NCI-H748 (cell line): ENCODE measurements at regions not wholly inside any gene's neighbourhood (a gene's known extent, or its start where the extent isn't known, plus 50 kb on each side); places are given as distances from the start of the nearest gene placed in this dataset.

Experiments used
- DNase-seq: peaks from one replicate; lab custom pipeline; 2025; ENCODE audit not compliant: unreplicated experiment; lab: John Stamatoyannopoulos, UW

DNA sequence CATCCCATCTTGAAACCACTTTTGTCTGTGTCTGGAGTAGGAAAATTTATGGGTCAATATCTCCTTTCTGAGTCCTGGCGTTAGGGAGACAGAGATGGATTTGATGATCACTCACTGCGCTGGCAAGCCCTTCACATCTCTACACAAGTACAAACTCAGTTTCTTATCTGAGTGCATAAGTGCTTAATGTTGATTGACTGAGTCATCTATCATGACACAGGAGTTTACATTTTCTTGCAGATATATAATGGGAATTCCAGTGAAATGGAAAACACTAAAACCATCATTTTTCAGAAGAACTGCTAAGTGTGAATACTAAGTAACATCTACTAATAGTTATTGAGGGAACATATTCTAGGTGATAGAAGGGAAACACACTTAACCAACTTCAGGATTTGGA lies 763.9 kb upstream of the COBL start:
- DNase-seq = no peak

DNA sequence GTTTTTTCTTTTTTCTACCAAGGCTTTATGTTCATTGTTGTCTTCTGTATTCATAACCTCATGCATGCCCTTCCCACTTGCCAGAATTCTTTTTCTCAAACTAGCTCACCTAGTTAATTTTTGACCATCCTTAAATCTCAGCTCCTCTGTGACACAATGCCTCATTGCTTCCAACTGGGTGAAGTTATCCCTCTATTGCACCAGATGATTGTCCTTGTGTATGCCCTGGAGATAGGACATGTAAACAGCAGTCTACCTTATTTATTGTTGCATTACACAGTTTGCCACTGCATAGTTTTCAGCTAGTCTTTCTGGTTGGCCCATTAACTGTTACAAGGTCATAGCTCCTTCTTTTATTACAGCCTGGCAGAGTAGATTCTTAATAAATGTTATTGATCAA lies 763.1 kb upstream of the COBL start:
- no peak for DNase-seq

DNA sequence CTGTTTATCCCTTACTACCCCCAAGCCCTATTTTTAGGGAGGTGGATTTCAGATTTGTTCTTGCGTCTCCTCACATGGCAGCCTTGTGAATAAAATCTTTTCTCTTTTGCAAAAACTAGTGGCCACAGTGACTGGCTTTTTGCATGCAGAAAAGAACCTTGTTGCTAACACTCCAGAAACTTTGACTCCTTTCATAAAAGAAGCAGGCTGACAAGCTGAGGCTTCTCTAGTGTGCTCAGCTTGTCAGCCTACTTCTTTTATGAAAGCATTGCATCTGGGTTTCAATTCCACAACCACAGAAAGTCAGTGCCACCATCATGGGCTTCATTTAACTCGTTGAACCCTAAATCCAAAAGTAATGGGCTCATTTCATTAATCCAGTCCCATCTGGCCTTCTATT lies 761.0 kb upstream of the COBL start:
- no peak for DNase-seq

DNA sequence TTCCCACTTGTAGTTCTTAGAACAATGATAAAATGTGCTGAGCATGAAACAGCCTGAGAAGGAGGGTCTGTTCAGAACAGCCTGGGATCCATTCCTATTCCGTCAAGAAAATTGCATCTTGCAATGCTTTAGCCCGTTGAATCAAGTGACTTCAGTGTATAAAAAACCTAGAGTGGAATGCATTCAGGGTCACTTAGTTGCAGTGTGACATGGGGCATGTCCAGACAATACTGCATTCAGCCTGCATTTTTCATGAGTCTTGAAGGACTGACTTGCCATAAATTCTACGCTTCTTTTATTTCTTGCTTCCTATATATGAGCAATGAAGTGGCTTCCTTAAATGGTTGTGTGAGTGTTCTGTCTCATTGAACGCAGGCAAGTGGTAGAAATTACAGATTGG lies 758.3 kb upstream of the COBL start:
- no peak for DNase-seq

DNA sequence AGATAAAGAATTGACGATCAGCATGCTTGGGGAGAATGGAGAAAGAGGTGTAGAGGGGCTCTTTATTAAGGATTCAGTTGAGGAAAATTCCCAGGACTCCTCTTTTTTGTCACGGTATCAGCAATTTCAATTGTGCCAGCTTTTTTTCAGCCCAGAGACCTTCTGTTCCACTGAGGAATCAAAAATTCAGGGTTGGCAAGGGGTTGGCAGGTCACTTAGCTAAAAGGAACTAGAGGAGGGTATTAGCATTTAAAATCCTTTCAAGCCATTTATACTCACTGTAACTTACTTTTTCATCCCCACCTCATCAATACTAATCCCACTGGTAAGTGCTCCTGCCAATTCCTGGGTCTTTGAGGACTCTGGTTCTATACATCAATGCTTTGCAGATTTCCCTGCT lies 757.5 kb upstream of the COBL start:
- no peak for DNase-seq

DNA sequence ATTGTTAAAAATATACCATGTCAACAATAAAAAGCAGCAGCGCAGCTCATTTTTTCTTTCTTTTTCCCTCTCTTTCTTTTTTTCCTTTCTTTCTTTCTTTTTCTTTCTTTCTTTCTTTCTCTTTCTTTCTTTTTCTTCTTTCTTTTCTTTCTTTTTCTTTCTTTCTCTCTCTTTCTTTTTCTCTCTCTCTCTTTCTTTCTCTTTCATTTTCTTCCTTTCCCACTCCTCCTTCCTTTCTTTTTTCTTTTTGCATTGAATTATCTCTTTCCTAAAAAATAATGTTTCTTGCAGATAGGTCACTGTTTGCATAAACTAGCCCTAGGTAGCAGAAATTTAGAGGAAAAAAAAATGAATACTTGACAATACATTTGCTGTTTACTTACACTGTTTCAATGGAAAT lies 755.1 kb upstream of the COBL start:
- no peak for DNase-seq

DNA sequence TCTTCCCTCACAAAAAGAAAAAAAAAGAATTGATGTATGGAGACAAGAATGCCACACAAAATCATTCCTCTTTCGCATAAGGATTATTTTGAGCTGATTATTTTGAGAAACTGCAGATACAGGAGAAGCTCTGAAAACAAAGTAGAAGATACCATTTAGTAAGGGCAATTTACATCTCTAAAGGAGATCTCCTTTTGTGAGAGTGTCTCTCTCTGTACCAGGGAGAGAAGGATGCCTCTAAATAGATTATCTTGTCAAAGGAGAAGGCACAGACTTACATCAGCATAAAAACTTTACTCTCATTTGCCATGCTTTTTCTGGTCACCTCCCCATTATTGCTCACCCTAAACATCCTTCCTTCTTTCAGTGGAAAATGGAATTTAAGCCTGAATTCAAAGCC lies 747.9 kb upstream of the COBL start:
- no peak for DNase-seq

DNA sequence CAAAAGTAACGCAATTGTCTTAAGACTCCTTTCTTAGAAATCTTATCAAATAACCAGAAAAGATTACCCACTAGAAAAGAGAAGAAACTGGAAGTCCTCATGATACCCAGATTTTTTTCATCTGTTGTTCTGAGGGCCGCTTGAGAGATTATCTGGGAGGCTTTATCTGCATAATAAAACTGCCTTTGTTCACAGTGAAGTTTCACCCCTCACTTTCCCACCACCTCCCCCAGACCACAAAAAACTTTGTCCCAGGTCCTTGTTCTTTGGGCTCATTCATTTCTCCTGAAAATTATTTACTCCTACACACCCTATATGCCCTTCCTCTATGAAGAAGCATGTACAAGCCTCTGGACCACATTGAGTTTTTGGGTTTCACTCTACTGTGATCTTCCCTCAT lies 745.1 kb upstream of the COBL start:
- DNase-seq = no peak

DNA sequence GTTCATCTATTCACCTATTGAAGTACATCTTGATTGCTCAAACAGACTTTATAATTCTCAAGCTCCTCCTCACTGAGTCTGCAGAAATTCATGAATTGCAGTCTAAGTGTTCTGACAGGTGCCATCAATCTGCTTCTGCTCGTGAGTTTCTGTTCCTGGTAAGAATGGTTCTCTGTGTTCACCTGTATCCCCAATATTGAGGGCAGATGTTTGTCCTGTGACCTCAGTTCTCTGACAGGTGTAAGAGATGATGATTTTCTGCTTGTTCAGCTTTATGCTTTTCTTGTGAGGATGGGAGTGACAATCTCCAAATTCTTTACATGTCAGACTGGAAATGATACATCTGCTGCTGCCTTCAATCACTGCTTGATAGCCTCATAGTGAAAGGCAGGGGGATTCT lies 736.9 kb upstream of the COBL start:
- DNase-seq = no peak

DNA sequence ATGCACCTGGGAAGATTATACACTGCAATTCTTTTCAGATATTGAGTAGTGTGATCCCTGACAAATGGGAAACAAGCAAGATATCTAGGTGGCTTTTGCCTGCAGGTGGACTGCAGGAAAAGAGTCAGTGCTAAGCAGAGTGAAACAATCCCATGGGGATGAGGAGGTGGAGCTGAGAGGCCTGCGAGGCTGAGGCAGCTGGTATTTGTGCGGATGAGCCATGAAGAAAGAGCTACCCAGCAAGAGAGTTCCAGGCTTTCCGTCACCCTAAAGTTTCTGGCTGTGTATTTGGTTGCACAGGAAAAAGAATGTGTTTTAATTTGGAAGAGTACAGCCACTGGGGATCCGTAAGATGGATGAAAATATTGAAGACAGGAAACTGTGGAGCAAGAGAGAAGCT lies 714.1 kb upstream of the COBL start:
- no peak for DNase-seq

DNA sequence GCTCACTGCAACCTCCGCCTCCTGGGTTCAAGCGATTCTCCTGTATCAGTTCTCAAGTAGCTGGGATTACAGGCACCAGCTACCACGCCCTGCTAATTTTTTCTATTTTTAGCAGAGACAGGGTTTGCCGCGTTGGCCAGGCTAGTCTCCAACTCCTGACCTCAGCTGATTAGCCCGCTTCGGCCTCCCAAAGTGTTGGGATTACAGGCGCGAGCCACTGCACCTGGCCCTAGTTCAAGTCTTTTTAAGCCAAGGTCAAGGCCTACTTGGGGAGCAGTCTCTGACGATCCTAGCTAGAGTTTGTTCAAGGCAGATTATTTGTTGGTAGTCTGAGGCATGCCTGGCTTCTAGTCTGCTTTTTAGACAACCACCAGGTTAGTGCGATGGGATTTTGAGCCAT lies 709.5 kb upstream of the COBL start:
- no peak for DNase-seq

DNA sequence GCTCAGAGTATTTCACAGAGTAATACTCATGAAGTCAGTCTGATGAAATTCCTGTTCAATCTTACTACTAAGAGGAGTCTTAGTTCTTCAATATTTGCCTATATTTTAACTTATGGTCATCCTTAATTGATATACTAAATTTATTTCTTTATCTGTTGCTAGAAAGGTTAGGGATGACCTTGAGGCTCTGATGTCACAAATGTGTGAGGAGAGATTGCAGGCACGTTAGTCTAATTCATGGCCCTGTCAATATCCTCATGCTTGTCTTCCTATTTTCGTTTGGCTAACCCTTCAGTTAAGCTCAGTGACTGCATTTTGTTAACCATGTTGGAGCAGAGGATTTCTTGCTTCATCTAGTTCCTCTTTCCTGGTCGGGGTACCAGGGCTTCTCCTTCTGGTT lies 704.7 kb upstream of the COBL start:
- DNase-seq = no peak

DNA sequence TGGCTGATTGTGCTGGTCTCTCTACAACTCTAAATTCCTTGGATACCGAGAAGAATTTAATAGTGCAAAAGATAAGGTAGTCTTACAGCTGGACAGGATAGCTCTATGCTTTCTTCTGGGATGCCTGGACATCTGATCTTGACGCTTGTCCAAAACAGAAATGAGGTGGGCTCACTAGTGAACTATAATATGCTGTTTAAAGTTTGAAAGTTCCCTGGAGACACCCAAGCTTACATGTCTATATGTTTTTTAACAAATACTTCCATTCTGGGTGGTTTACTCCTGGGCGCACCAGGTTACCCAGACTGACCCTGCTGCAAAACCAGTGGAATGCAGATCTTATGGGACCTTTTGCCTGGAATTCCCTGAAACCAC lies 702.1 kb upstream of the COBL start:
- DNase-seq = no peak

DNA sequence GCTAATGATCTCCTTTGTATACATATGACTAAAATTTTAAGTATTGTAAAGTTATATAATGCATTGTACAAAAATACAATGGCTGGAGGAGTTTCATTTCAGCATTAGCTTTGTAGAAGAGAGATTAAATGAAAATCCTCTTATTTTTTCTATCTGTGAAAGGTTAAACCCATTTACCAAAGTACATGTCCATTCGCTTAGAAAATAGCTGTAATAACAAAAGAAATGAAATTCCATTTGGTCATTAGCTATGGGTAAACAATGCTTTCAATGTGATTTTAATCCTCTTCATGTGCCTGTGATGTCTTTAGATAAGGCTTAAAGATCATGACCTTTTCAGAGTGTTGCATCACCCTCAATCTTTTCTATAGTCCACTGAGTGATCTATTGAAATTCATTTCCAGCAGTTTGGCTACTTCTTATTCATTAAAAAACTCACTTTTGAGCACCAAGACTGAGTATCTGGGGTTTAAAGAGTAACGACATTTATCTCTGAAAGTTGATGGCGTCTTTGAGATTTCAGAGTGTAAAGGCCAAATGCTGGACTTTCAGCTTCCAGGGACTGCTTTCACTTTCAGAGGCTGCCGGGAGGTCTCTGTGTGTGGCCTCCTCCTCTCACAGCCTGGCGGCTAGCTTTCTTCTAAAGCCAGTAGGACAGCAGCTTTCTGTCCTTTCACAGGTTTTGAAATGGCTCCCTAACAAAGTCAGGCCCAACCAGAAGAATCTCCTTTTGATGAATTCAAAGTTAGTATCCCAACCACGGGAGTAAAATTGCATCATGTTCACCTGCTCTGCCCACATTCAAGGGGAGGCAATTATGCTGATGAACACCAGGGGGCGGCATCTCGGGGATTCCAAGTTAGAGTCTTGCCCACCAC lies 701.4 kb upstream of the COBL start:
- peak; percentile 71 for DNase-seq

DNA sequence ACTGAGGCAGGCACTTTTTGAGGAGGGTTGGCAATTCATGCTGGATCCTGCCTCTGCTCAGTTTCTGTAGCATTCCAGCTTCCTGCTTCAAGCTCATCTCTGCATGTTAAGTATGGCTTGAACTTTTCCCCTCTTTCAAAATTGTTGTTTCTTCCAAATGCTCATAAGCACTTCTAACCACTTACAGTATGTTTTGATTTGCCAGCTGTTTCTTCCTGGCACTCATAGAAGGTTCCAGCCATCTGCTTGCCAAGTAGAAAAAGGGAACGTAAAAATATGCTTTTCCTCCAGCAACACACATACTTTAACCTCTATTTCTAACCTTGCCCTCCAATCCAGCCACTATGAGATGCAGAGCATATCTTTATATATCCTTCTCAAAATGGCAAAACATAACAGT lies 692.6 kb upstream of the COBL start:
- DNase-seq = no peak

DNA sequence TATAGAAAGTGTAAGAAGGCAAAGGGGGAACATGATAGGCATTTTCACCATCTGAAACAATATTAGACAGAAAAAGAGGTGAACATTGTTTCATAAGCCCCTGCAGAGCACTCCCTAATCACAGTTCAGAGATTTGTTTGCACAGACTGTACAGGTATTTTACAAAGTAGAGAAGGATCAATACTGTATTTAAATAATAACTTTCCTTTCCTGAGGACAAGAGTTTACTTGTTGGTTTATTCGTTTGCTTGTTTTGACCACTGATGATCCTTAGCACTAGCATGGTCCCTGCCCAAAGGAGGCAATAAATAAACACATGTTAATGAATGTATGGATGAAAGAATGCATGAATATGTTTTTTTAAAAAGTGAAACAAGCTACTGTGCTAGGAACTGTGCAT lies 690.1 kb upstream of the COBL start:
- no peak for DNase-seq

DNA sequence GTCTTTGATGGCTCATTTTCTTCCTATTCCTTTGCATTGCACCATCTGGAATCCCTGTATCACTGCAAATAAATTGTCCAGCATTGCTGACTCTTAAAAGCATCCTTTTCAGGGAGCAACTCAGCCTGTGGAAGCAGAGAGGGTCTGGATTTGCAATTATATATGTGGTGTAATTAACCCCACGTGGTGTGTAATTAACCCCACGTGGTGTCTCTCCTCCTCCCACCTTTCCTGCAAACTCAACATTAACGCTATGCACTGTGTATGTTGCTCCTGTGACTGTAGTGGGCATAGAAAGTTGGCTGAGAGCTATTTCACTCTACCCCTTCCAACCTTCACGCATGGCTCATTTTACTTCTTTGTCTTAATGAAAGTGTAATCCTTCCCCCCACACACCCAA lies 689.0 kb upstream of the COBL start:
- DNase-seq = peak; percentile 22

DNA sequence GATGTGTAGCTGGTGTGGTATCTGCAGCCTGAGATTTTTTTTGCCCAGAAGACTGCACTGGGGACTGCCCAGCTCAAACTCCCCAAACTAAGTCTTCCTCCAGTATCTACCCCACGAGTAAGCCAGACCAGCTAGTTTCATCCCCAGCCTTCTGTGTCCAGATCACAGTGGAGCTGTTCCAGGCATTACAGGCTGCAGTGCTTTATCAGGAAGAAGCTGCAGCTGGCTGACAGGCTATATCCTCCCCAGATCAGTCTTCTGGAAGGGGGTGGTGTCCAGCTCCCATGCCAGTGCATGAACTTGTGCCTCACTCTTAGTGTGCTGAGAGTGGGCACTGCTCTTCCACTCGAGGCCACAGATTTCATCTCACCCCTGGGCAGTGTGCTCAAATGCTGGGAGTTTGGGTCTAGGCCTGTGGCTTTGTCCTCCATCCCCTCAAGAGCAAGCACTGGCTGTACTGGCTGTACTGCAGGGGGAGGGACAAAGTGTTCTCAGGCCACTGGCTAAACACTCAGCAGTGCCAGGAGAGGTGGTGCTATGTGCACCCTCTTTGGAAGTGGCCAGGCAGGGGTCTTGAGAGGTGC lies 679.1 kb upstream of the COBL start:
- DNase-seq = no peak

DNA sequence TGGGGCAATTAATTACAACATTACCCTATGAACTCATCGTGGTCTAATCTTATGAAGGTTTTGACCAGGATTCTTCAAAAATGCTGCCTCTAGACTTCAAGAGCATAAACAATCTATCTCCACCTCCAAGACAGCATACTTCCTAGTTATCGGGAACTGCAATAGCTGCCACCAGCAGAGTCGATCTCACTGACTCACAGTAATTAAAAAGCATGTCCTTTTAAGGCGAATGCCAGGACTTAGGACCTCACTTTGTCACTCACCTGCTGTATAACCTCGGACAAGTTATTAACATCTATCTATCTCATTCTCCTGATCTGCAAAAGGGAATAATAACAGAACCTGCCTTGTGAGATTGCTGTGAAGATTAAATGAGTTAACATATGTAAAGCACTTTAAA lies 666.0 kb upstream of the COBL start:
- DNase-seq = no peak

DNA sequence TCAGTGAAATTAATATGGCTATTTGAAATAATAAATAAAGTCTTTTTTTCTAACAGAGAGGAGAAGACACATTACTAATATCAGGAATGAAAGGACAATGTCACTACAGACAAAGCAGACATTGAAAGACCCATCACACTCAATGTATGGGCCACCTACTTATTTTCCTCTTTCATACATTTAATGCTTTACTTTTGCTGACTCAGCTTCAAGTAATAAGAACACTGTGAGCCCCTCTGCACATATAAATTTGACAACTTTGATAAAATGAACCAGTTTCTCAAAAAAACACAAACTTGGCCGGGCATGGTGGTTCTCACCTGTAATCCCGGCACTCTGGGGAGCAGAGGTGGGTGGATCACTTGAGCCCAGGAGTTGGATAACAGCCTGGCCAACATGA lies 664.2 kb upstream of the COBL start:
- DNase-seq = no peak

DNA sequence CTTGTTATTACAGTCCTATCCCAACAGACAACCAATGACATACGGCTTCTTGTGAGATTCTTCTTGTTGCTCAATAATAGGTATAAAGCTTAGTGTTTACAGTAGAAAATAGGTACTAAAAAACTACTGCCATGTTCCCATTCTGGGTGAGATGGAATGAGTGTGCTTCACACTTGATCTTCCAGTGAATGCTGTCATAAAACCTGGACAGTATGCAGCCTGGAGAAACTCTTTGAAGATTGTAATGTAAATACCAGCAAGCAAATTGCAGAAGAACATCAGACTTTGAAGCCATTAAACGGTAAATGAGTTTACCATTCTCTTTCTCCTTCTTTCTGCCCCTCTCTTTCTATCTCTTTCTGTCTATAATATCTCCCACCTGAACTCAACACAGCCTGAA lies 663.7 kb upstream of the COBL start:
- DNase-seq = no peak

DNA sequence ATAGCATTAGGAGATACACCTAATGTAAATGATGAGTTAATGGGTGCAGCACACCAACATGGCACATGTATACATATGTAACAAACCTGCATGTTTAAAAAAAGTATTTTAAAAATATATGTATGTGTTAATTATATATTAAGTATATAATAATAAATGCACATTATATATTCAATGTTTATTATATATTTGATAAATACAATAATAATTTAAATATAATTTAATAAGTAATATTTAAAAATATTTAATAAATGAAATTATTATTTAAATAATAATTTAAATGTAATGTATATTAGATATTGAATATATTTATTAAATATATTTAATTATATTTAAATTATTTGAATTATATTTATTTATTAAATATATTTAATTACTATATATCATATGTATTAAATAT lies 661.3 kb upstream of the COBL start:
- no peak for DNase-seq

DNA sequence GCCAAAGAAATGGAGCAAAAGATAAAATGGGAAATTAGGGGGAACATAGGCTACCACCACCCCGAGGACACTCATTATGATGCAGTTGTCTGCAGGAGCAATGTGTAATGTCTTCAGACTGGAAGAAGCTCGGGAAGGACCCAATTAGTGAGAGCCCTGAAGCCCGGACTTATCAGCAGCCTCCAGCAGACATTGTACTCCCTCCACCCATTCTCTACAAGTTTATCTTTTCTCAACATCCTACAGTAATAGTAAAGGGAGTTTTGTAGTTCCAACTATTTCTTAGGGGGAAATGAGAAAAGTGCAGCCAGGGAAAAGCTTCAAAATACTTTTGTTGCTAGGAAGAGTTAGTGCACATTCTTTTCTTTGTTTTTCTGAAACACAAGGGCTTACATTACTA lies 657.3 kb upstream of the COBL start:
- DNase-seq = no peak
